ENCODE measurements at regions not wholly inside any gene's neighbourhood (a gene's known extent, or its start where the extent isn't known, plus 50 kb on each side); places are given as distances from the start of the nearest gene placed in this dataset.

- H2BK5ac ChIP-seq (ENCODE audit: insufficient read length, low read length): no peak overlapping the region
- H3K27me3 ChIP-seq (ENCODE audit: insufficient read depth, low read length): no peaks in the 10 kb centered on the region
- H3K56ac ChIP-seq (ENCODE audit: insufficient read length, low read depth, low read length): no peak overlapping the region
- Mint-ChIP-seq H3K27ac (peak overlapping the region in 2 of 3 experiments; percentile 13 to 17; a peak in 3 of 7 replicates), H3K4me3 (no peak overlapping the region), H3K9me3 (no peaks in the 10 kb centered on the region), H3K27me3 (ENCODE audit: low read depth) (no peaks in the 10 kb centered on the region), H3K4me1 (peaks cover 3 to 4% of the 10 kb centered on the region in 2 experiments; a peak in 2 of 4 replicates), H3K36me3 (ENCODE audit: insufficient read depth in 1 of 3, low read depth in 3 of 3) (no peaks in the 10 kb centered on the region)
- H4K5ac ChIP-seq (ENCODE audit: insufficient read length, low read depth, low read length): no peak overlapping the region
- no peak overlapping the region for H3K14ac ChIP-seq (ENCODE audit: insufficient read depth, low read length)
- no peak for TF ChIP-seq CTCF (conservative IDR thresholded peaks at IDR 0.05)
- H4K20me1 ChIP-seq (ENCODE audit: control insufficient read depth, insufficient read depth, insufficient read length): no peaks in the 10 kb centered on the region
- H3K4me2 ChIP-seq (ENCODE audit: insufficient read depth, insufficient read length, low read length): no peak overlapping the region
- H3K23ac ChIP-seq (ENCODE audit: insufficient read length, low read depth, low read length): no peak overlapping the region
- H2BK15ac ChIP-seq (ENCODE audit: low read depth, low read length): no peak overlapping the region
- no peak overlapping the region for H2AK5ac ChIP-seq (ENCODE audit: insufficient read length, low read length)
- no peaks in the 10 kb centered on the region for H3K79me2 ChIP-seq (ENCODE audit: insufficient read depth, low read length)
- no peaks in the 10 kb centered on the region for H3K23me2 ChIP-seq (ENCODE audit: insufficient read length, low read depth, low read length, poor library complexity, severe bottlenecking)
- no peak overlapping the region for H4K91ac ChIP-seq (ENCODE audit: insufficient read length, low read depth, low read length)
- no CpG with 5 or more reads among the region's 9 CpGs for WGBS (ENCODE audit: extremely low coverage, insufficient read length, low lambda C conversion rate)
- H3K4me1 ChIP-seq (ENCODE audit: insufficient read depth, low read length): no peaks in the 10 kb centered on the region
- no peak for DNase-seq
- H2BK20ac ChIP-seq (ENCODE audit: low read depth, low read length, poor library complexity, severe bottlenecking): no peak overlapping the region
- no peak overlapping the region for H3T11ph ChIP-seq (ENCODE audit: low read length)
- no peaks in the 10 kb centered on the region for H3K9me3 ChIP-seq (ENCODE audit: control insufficient read depth, low read depth, low read length)
- no peaks in the 10 kb centered on the region for H3K79me1 ChIP-seq (ENCODE audit: insufficient read depth, low read depth, low read length, poor library complexity, severe bottlenecking)
- H3K18ac ChIP-seq (ENCODE audit: insufficient read length, low read depth, low read length): no peak overlapping the region
- no peak overlapping the region for H2BK120ac ChIP-seq (ENCODE audit: low read depth, low read length, poor library complexity, severe bottlenecking)
- H3K4ac ChIP-seq (ENCODE audit: low read depth, low read length): no peak overlapping the region
- H4K8ac ChIP-seq (replicated peaks; ENCODE audit: insufficient read length, low read depth, low read length): no peak overlapping the region
- H3K9ac ChIP-seq (ENCODE audit: extremely low read depth, insufficient read length, low read length): no peak overlapping the region
- no peak overlapping the region for H3K27ac ChIP-seq (ENCODE audit: insufficient read length, low read depth, low read length)
- H2BK12ac ChIP-seq (ENCODE audit: insufficient read length, low read depth, low read length): no peak overlapping the region
- H2AFZ ChIP-seq (ENCODE audit: low read length): no peak overlapping the region
Observed at GRCh38 chr9:107559494-107560086, 70.0 kb upstream of the KLF4 start.
